HG03025 (cell line): ENCODE measurements at regions not wholly inside any gene's neighbourhood (a gene's known extent, or its start where the extent isn't known, plus 50 kb on each side); places are given as distances from the start of the nearest gene placed in this dataset.
A peak's percentile ranks its signal among the peaks of the same experiment; 100 is the strongest.

Source experiments
- ATAC-seq: cut with Tn5 transposase; IDR thresholded peaks from one replicate; pipeline ENCODE4 v1.9.1; 2021; ENCODE audit warnings: mild to moderate bottlenecking, moderate library complexity; ENCODE audit not compliant: unreplicated experiment, low FRiP score

GRCh38 chr1:103854279-103854678 is 104.6 kb downstream of the AMY1C start:
- ATAC-seq = no peak

- no peak for ATAC-seq
These were observed 110.0 kb downstream of the AMY1C start for GRCh38 chr1:103859721-103860120.

GRCh38 chr1:103898576-103899345 is 149.1 kb downstream of the AMY1C start:
- ATAC-seq = no peak

GRCh38 chr1:103900005-103900404 is 150.3 kb downstream of the AMY1C start:
- ATAC-seq = no peak

- ATAC-seq = no peak
These were observed 151.4 kb downstream of the AMY1C start for GRCh38 chr1:103901072-103901471.

- ATAC-seq = no peak
These were observed 155.7 kb downstream of the AMY1C start for GRCh38 chr1:103905363-103905762.

GRCh38 chr1:103911450-103911849 is 161.8 kb downstream of the AMY1C start:
- ATAC-seq = peak; percentile 81

- no peak for ATAC-seq
These were observed 168.1 kb downstream of the AMY1C start for GRCh38 chr1:103917795-103918194.

GRCh38 chr1:103931891-103932290 is 182.2 kb downstream of the AMY1C start:
- ATAC-seq = no peak

- peak; percentile 77 for ATAC-seq
These were observed 188.2 kb downstream of the AMY1C start for GRCh38 chr1:103937763-103938357.

GRCh38 chr1:103941086-103941485 is 191.4 kb downstream of the AMY1C start:
- no peak for ATAC-seq

GRCh38 chr1:103942029-103942428 is 192.3 kb downstream of the AMY1C start:
- ATAC-seq = no peak

- no peak for ATAC-seq
These were observed 196.1 kb downstream of the AMY1C start for GRCh38 chr1:103945774-103946173.

- no peak for ATAC-seq
These were observed 198.8 kb downstream of the AMY1C start for GRCh38 chr1:103948526-103948925.

- no peak for ATAC-seq
These were observed 200.1 kb downstream of the AMY1C start for GRCh38 chr1:103949779-103950178.

- no peak for ATAC-seq
These were observed 203.7 kb downstream of the AMY1C start for GRCh38 chr1:103953386-103953785.

- no peak for ATAC-seq
These were observed 209.0 kb downstream of the AMY1C start for GRCh38 chr1:103958699-103959098.

- ATAC-seq = no peak
These were observed 209.9 kb downstream of the AMY1C start for GRCh38 chr1:103959565-103959964.

- ATAC-seq = no peak
These were observed 210.3 kb downstream of the AMY1C start for GRCh38 chr1:103960045-103960444.

- no peak for ATAC-seq
These were observed 211.0 kb downstream of the AMY1C start for GRCh38 chr1:103960710-103961109.

GRCh38 chr1:103986792-103987191 is 237.1 kb downstream of the AMY1C start:
- no peak for ATAC-seq

- no peak for ATAC-seq
These were observed 247.9 kb downstream of the AMY1C start for GRCh38 chr1:103997631-103998030.
